IMR-90 (cell line): ENCODE measurements at regions not wholly inside any gene's neighbourhood (a gene's known extent, or its start where the extent isn't known, plus 50 kb on each side); places are given as distances from the start of the nearest gene placed in this dataset.

Source experiments
- ATAC-seq: fragments of 200-7000 bp; cut with Tn5 transposase; 2 replicates; pipeline ENCODE4 v1.9.1; 2020; ENCODE audit warnings: low read depth, mild to moderate bottlenecking, moderate library complexity
- BruUV-seq: library from RNA; stranded (reverse); fragments of 400-500 nt; replicated peaks from 2 replicates; lab custom pipeline; 2021; lab: Mats Ljungman, UMichigan
- CTCF ChIA-PET: fragments of 300-600 bp; formaldehyde crosslinking; extraction: SDS; loops from one replicate; lab custom pipeline; 2021; ENCODE audit warnings: antibody characterized with exemption; lab: Yijun Ruan, JAX
- POLR2A ChIA-PET: fragments of 300-600 bp; sonication (Branson Sonifier 250); formaldehyde crosslinking; loops from one replicate; lab custom pipeline; 2022; ENCODE audit warnings: antibody characterized with exemption; ENCODE audit not compliant: unreplicated experiment; lab: Charles Lee
- DNase-seq: peaks from one replicate; pipeline ENCODE4 v3.0.0; 2013
- H2AFZ ChIP-seq: replicated peaks from 2 replicates; pipeline ENCODE3; 2013; ENCODE audit warnings: low read length, mild to moderate bottlenecking; ENCODE audit not compliant: poor library complexity
- H2AK5ac ChIP-seq: 2 replicates; pipeline ENCODE4 v1.6.1; 2013; ENCODE audit warnings: low read depth, low read length, inconsistent platforms
- H2AK9ac ChIP-seq: replicated peaks from 2 replicates; pipeline ENCODE3; 2013; ENCODE audit warnings: mild to moderate bottlenecking, low read depth, low read length, moderate library complexity; ENCODE audit not compliant: poor library complexity
- H2BK120ac ChIP-seq: 2 replicates; pipeline ENCODE4 v1.6.1; 2013; ENCODE audit warnings: low read depth, low read length, inconsistent platforms
- H2BK15ac ChIP-seq: 3 replicates; pipeline ENCODE4 v1.6.1; 2013; ENCODE audit warnings: low read depth, low read length, inconsistent platforms
- H2BK20ac ChIP-seq: 2 replicates; pipeline ENCODE4 v1.6.1; 2013; ENCODE audit warnings: low read depth, mild to moderate bottlenecking, inconsistent platforms, low read length, moderate library complexity
- H2BK5ac ChIP-seq: 2 replicates; pipeline ENCODE4 v1.6.1; 2013; ENCODE audit warnings: mild to moderate bottlenecking, low read depth, low read length, inconsistent platforms; ENCODE audit not compliant: poor library complexity, severe bottlenecking
- H3K14ac ChIP-seq: replicated peaks from 2 replicates; pipeline ENCODE4 v1.6.1; 2013; ENCODE audit warnings: low read depth, low read length, inconsistent platforms
- H3K18ac ChIP-seq: 2 replicates; pipeline ENCODE4 v1.6.1; 2013; ENCODE audit warnings: low read depth, low read length, control low read depth
- H3K23ac ChIP-seq: 2 replicates; pipeline ENCODE4 v1.6.1; 2013; ENCODE audit warnings: low read depth, low read length, inconsistent platforms
- H3K27ac ChIP-seq: 2 replicates; pipeline ENCODE4 v1.5.1; 2013; ENCODE audit warnings: mild to moderate bottlenecking, control low read depth, low read length; ENCODE audit not compliant: insufficient read depth
- H3K27me3 ChIP-seq: 2 replicates; pipeline ENCODE4 v1.6.1; 2013; ENCODE audit warnings: low read length; ENCODE audit not compliant: control insufficient read depth, insufficient read depth
- H3K36me3 ChIP-seq: 2 replicates; pipeline ENCODE4 v1.6.1; 2013; ENCODE audit warnings: low read length, mixed read lengths; ENCODE audit not compliant: control insufficient read depth, insufficient read depth
- H3K4ac ChIP-seq: 2 replicates; pipeline ENCODE4 v1.6.1; 2013; ENCODE audit warnings: low read depth, low read length, inconsistent platforms
- H3K4me1 ChIP-seq: 2 replicates; pipeline ENCODE4 v1.6.1; 2013; ENCODE audit warnings: low read length, mixed read lengths; ENCODE audit not compliant: control insufficient read depth, insufficient read depth
- H3K4me2 ChIP-seq: 2 replicates; pipeline ENCODE4 v1.6.1; 2013; ENCODE audit warnings: low read depth, mild to moderate bottlenecking, control low read depth, low read length, moderate library complexity
- H3K4me3 ChIP-seq: 2 replicates; pipeline ENCODE4 v1.5.1; 2013; ENCODE audit warnings: low read depth, mild to moderate bottlenecking, control low read depth, low read length, moderate library complexity; ENCODE audit not compliant: insufficient read depth
- H3K56ac ChIP-seq: 2 replicates; pipeline ENCODE4 v1.6.1; 2013; ENCODE audit warnings: low read length, inconsistent platforms; ENCODE audit not compliant: insufficient read depth; ENCODE audit errors: extremely low read depth
- H3K79me1 ChIP-seq, 2 experiments: 2 replicates each; pipeline ENCODE4 v1.6.1; 2013; ENCODE audit warnings: low read length in 2 of 2, inconsistent platforms in 1 of 2, low read depth in 1 of 2
- H3K9ac ChIP-seq: 2 replicates; pipeline ENCODE4 v1.6.1; 2013; ENCODE audit warnings: low read depth, low read length, control low read depth
- H3K9me1 ChIP-seq: 2 replicates; pipeline ENCODE4 v1.6.1; 2013; ENCODE audit warnings: low read length, inconsistent platforms; ENCODE audit not compliant: insufficient read depth
- H3K9me3 ChIP-seq: 2 replicates; pipeline ENCODE4 v1.6.1; 2013; ENCODE audit warnings: low read length; ENCODE audit not compliant: control insufficient read depth, insufficient read depth
- H4K20me1 ChIP-seq: 2 replicates; pipeline ENCODE4 v1.6.1; 2013; ENCODE audit warnings: low read length, inconsistent platforms; ENCODE audit not compliant: insufficient read depth
- H4K5ac ChIP-seq: 2 replicates; pipeline ENCODE4 v1.6.1; 2013; ENCODE audit warnings: mild to moderate bottlenecking, low read depth, low read length, control low read depth
- H4K8ac ChIP-seq, 2 experiments: 2 replicates each; pipeline ENCODE4 v1.6.1; 2013; ENCODE audit warnings: low read depth in 2 of 2, low read length in 2 of 2, control low read depth in 1 of 2, inconsistent platforms in 1 of 2
- H4K91ac ChIP-seq: 2 replicates; pipeline ENCODE4 v1.6.1; 2013; ENCODE audit warnings: low read depth, low read length, inconsistent platforms; ENCODE audit not compliant: insufficient read depth
- CEBPB ChIP-seq: IDR thresholded peaks from 2 replicates; pipeline ENCODE4 v1.6.1; 2012; ENCODE audit warnings: low read depth, low read length, improper control_type of control experiment
- RCOR1 ChIP-seq: IDR thresholded peaks from 2 replicates; pipeline ENCODE4 v1.6.1; 2012; ENCODE audit warnings: mild to moderate bottlenecking, low read length, improper control_type of control experiment; ENCODE audit not compliant: insufficient replicate concordance
- WGBS, 2 experiments: methylation state at CpG; one replicate each; pipeline versions ENCODE4 v1.1.5 to v1.1.7; 2013; ENCODE audit warnings: missing lambda C conversion rate in 2 of 2; ENCODE audit not compliant: insufficient read length in 1 of 2; ENCODE audit errors: extremely low coverage in 2 of 2; 5-methylcytosine and 5-hydroxymethylcytosine counted together
- dilution Hi-C: fragments of 300-500 bp; cut with HindIII; formaldehyde crosslinking; loops from one replicate; pipeline ENCODE4 v1.14.3; 2018; ENCODE audit warnings: low sequenced_read_pairs; ENCODE audit not compliant: unreplicated experiment
- in situ Hi-C: fragments of 300-500 bp; cut with MboI; formaldehyde crosslinking; loops from 3 replicates; pipeline ENCODE4 v1.14.3; 2019; ENCODE audit warnings: low sequenced_read_pairs, inconsistent platforms, mixed read lengths
- intact Hi-C: fragments of 100-400 bp; cut with micrococcal nuclease; formaldehyde crosslinking; loops from 2 replicates; pipeline ENCODE4 v1.10.0; 2022

DNA sequence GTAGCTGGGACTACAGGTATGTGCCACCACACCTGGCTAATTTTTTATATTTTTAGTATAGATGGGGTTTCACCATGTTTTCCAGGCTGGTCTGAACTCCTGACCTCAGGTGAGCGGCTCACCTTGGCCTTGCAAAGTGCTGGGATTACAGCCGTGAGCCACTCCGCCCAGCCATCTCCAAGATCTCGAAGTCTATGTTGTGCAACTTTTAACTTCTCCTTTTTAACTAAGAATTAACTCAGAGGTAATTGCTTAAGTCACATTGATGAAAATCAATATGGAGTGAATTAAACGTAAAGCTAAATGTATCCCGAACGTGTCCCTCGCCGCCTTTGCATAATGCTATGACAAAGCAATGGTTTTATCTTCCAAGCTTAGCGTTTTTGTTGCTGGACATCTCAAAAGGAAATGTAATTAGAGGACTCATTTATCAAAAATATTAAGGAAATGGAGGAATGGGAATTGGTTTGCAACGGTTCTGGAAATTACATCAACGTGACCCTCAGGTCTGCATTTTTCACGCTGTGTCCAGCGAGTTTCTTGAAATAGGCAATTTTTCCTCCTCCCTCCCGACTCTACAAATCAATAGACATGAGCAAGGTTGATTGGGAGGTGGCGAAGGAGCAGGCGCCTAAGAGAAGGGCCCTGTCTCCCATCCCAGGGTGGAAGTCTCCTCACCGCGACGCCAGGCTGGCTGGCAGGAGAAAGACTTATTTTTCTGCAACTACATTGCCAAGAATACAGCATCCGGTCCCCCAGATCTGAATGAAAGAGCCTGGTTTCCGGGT lies 89.8 kb downstream of the TMEM130 start:
- H2AK5ac ChIP-seq = no peak overlapping the region
- no peaks in the 10 kb centered on the region for H3K79me1 ChIP-seq
- H3K56ac ChIP-seq = no peak overlapping the region
- H3K4me2 ChIP-seq = no peak overlapping the region
- ChIA-PET POLR2A (no interaction called here), CTCF (interaction anchor here (0.6 kb wide), 1 partner anchor 56 kb away, joined by 6 read pairs; no protein-coding TSS in a partner anchor)
- no peak overlapping the region for H2BK5ac ChIP-seq
- no CpG with 5 or more reads among the region's 22 CpGs for WGBS, 2 experiments
- no peak overlapping the region for H3K27ac ChIP-seq
- dilution Hi-C loops (no loop called here), intact Hi-C loops (no loop called here), in situ Hi-C loops (no loop called here)
- no peak overlapping the region for H3K4ac ChIP-seq
- H4K91ac ChIP-seq = no peak overlapping the region
- no peak overlapping the region for H3K9ac ChIP-seq
- 0 out of 2 replicates have a peak, but pooled peaks cover 3% of the 10 kb centered on the region for H3K9me3 ChIP-seq
- TF ChIP-seq RCOR1 (no peak), CEBPB (0 out of 2 replicates have a peak, but pooled peaks have one; percentile 2)
- H2BK120ac ChIP-seq = no peak overlapping the region
- H4K20me1 ChIP-seq = no peaks in the 10 kb centered on the region
- no peak overlapping the region for H2AFZ ChIP-seq
- BruUV-seq = no TSS peak
- H3K27me3 ChIP-seq = no peaks in the 10 kb centered on the region
- H3K4me1 ChIP-seq = no peaks in the 10 kb centered on the region
- DNase-seq (no peak), ATAC-seq (no peak)
- no peak overlapping the region for H2AK9ac ChIP-seq
- no peak overlapping the region for H4K5ac ChIP-seq
- H3K18ac ChIP-seq = no peak overlapping the region
- no peak overlapping the region for H3K4me3 ChIP-seq
- H3K36me3 ChIP-seq = no peaks in the 10 kb centered on the region
- no peak overlapping the region for H3K23ac ChIP-seq
- no peak overlapping the region for H2BK15ac ChIP-seq
- H3K14ac ChIP-seq = no peak overlapping the region
- H3K9me1 ChIP-seq = no peaks in the 10 kb centered on the region
- H4K8ac ChIP-seq = no peak overlapping the region
- H2BK20ac ChIP-seq = no peak overlapping the region
